Natural killer cell (primary cell): ENCODE measurements at regions not wholly inside any gene's neighbourhood (a gene's known extent, or its start where the extent isn't known, plus 50 kb on each side); places are given as distances from the start of the nearest gene placed in this dataset.

ENCODE experiments used
- ATAC-seq, 3 donors: fragments of 150-1000 bp in 2 of 3; fragments of 200-7000 bp in 1 of 3; cut with Tn5 transposase; 1 replicate in 1 of 3; 2 replicates in 2 of 3; pipeline ENCODE4 v1.10.0; 2021; ENCODE audit warnings: mild to moderate bottlenecking in 2 of 3, moderate library complexity in 2 of 3
- DNase-seq, 2 donors: peaks; one replicate each; pipeline versions ENCODE4 v3.0.0 to v3.0.0-alpha.2; 2013 to 2021; ENCODE audit warnings: mixed read lengths in 1 of 2
- H3K27ac ChIP-seq: one replicate; pipeline ENCODE4 v1.5.1; 2013; ENCODE audit warnings: mild to moderate bottlenecking, low read length
- H3K27me3 ChIP-seq: one replicate; pipeline ENCODE4 v1.6.1; 2013; ENCODE audit warnings: low read length; ENCODE audit not compliant: control insufficient read depth, insufficient read depth
- H3K36me3 ChIP-seq: one replicate; pipeline ENCODE4 v1.6.1; 2013; ENCODE audit warnings: low read length; ENCODE audit not compliant: control insufficient read depth, insufficient read depth
- H3K4me1 ChIP-seq: one replicate; pipeline ENCODE4 v1.6.1; 2013; ENCODE audit warnings: low read length; ENCODE audit not compliant: control insufficient read depth, insufficient read depth
- H3K4me3 ChIP-seq: one replicate; pipeline ENCODE4 v1.5.1; 2013; ENCODE audit warnings: low read length
- H3K9me3 ChIP-seq: one replicate; pipeline ENCODE4 v1.6.1; 2013; ENCODE audit warnings: low read length; ENCODE audit not compliant: control insufficient read depth, insufficient read depth
- H3K27ac Mint-ChIP-seq, 2 donors: one replicate each; pipeline ENCODE4 v1.8.0; 2022; ENCODE audit warnings: mild to moderate bottlenecking in 2 of 2, mixed read lengths in 2 of 2, moderate library complexity in 1 of 2
- H3K27me3 Mint-ChIP-seq, 2 donors: one replicate each; pipeline ENCODE4 v1.8.0; 2022; ENCODE audit warnings: low read depth in 2 of 2, mixed read lengths in 2 of 2
- H3K36me3 Mint-ChIP-seq: one replicate; pipeline ENCODE4 v1.8.0; 2022; ENCODE audit warnings: mixed read lengths
- H3K4me1 Mint-ChIP-seq, 2 donors: one replicate each; pipeline ENCODE4 v1.8.0; 2022; ENCODE audit warnings: mixed read lengths in 2 of 2
- H3K4me3 Mint-ChIP-seq: one replicate; pipeline ENCODE4 v1.8.0; 2022; ENCODE audit warnings: mild to moderate bottlenecking, moderate library complexity, mixed read lengths
- H3K9me3 Mint-ChIP-seq, 2 donors: one replicate each; pipeline ENCODE4 v1.8.0; 2022; ENCODE audit warnings: mixed read lengths in 2 of 2
- CTCF ChIP-seq: fragments of 200-600 bp; IDR thresholded peaks from one replicate; pipeline ENCODE4 v1.8.0; 2022; ENCODE audit warnings: antibody characterized with exemption
- WGBS: methylation state at CpG from one replicate; pipeline ENCODE4 v1.1.7; 2013; ENCODE audit warnings: missing lambda C conversion rate; ENCODE audit not compliant: insufficient coverage; 5-methylcytosine and 5-hydroxymethylcytosine counted together
- intact Hi-C: fragments of 100-400 bp; cut with micrococcal nuclease; formaldehyde crosslinking; loops from one replicate; pipeline ENCODE4 v1.14.2; 2022

GRCh38 chr1:187168297-187168696, 339.5 kb downstream of the PLA2G4A start:
- H3K4me1 Mint-ChIP-seq = no peaks in the 10 kb centered on the region
- intact Hi-C loops = no loop called here

GRCh38 chr1:187185389-187185788, 356.6 kb downstream of the PLA2G4A start:
- Mint-ChIP-seq H3K9me3 (peaks cover 20 to 26% of the 10 kb centered on the region in 2 donors), H3K27me3 (no peaks in the 10 kb centered on the region), H3K27ac (no peak overlapping the region), H3K36me3 (peaks cover 27% of the 10 kb centered on the region), H3K4me3 (no peak overlapping the region), H3K4me1 (no peaks in the 10 kb centered on the region)
- intact Hi-C loops = no loop called here
- H3K4me3 ChIP-seq = no peak overlapping the region
- H3K9me3 ChIP-seq = peaks cover 3% of the 10 kb centered on the region
- DNase-seq (no peak), ATAC-seq (no peak)
- TF ChIP-seq CTCF = no peak
- 88% methylated on average over 2 of the region's 2 CpGs for WGBS
- H3K4me1 ChIP-seq = no peaks in the 10 kb centered on the region
- H3K36me3 ChIP-seq = no peaks in the 10 kb centered on the region
- H3K27ac ChIP-seq = no peak overlapping the region
- H3K27me3 ChIP-seq = no peaks in the 10 kb centered on the region

More at GRCh38 chr1:187168297-187168696, 339.5 kb downstream of the PLA2G4A start:
- Mint-ChIP-seq H3K9me3 (peaks cover 13 to 21% of the 10 kb centered on the region in 2 donors), H3K36me3 (peaks cover 8% of the 10 kb centered on the region), H3K27ac (no peak overlapping the region), H3K27me3 (no peaks in the 10 kb centered on the region), H3K4me3 (no peak overlapping the region)
- Histone ChIP-seq H3K36me3 (no peaks in the 10 kb centered on the region), H3K4me3 (no peak overlapping the region), H3K27ac (no peak overlapping the region), H3K27me3 (no peaks in the 10 kb centered on the region), H3K9me3 (peaks cover 13% of the 10 kb centered on the region), H3K4me1 (no peaks in the 10 kb centered on the region)
- ATAC-seq (no peak), DNase-seq (no peak)
- WGBS = 100% methylated on average over 1 of the region's 2 CpGs
- no peak for TF ChIP-seq CTCF

GRCh38 chr1:187197685-187198084, 368.9 kb downstream of the PLA2G4A start:
- Mint-ChIP-seq H3K27me3 (no peaks in the 10 kb centered on the region), H3K27ac (no peak overlapping the region), H3K4me1 (no peaks in the 10 kb centered on the region), H3K4me3 (no peak overlapping the region), H3K36me3 (peaks cover 26% of the 10 kb centered on the region), H3K9me3 (peaks cover 12 to 15% of the 10 kb centered on the region in 2 donors)
- no peak for TF ChIP-seq CTCF
- intact Hi-C loops = no loop called here
- no peak for ATAC-seq
- Histone ChIP-seq H3K36me3 (no peaks in the 10 kb centered on the region), H3K27me3 (no peaks in the 10 kb centered on the region), H3K4me1 (no peaks in the 10 kb centered on the region), H3K4me3 (no peak overlapping the region), H3K9me3 (no peaks in the 10 kb centered on the region), H3K27ac (no peak overlapping the region)
- DNase-seq = no peak

GRCh38 chr1:187203257-187203656, 374.5 kb downstream of the PLA2G4A start:
- Histone ChIP-seq H3K4me1 (no peaks in the 10 kb centered on the region), H3K9me3 (no peaks in the 10 kb centered on the region), H3K36me3 (no peaks in the 10 kb centered on the region), H3K27me3 (no peaks in the 10 kb centered on the region), H3K27ac (no peak overlapping the region), H3K4me3 (no peak overlapping the region)
- Mint-ChIP-seq H3K36me3 (peaks cover 21% of the 10 kb centered on the region), H3K27ac (no peak overlapping the region), H3K4me1 (no peaks in the 10 kb centered on the region), H3K9me3 (peaks cover 14 to 25% of the 10 kb centered on the region in 2 donors), H3K4me3 (no peak overlapping the region), H3K27me3 (no peaks in the 10 kb centered on the region)
- WGBS = 94% methylated on average over 5 of the region's 5 CpGs
- ATAC-seq (no peak), DNase-seq (no peak)
- intact Hi-C loops = no loop called here
- TF ChIP-seq CTCF = no peak
